CD14-positive monocyte (primary cell): ENCODE measurements at regions not wholly inside any gene's neighbourhood (a gene's known extent, or its start where the extent isn't known, plus 50 kb on each side); places are given as distances from the start of the nearest gene placed in this dataset.

Experiments
- DNase-seq, 3 donors: peaks; one replicate each; pipeline ENCODE4 v3.0.0-alpha.2; 2011 to 2022
- H2AFZ ChIP-seq: 2 replicates; pipeline ENCODE4 v1.6.0; 2012; ENCODE audit warnings: mild to moderate bottlenecking, low read depth, low read length, inconsistent platforms; ENCODE audit not compliant: insufficient read depth, poor library complexity, severe bottlenecking
- H3K27ac ChIP-seq, 2 donors: 1 replicate in 1 of 2; 2 replicates in 1 of 2; pipeline ENCODE4 v1.5.1; 2012 to 2013; ENCODE audit warnings: low read length in 2 of 2, control low read depth in 1 of 2, inconsistent platforms in 1 of 2, low read depth in 1 of 2, mild to moderate bottlenecking in 1 of 2
- H3K27me3 ChIP-seq, 2 donors: one replicate each; pipeline versions ENCODE4 v1.6.0 to v1.6.1; 2011 to 2013; ENCODE audit warnings: low read length in 2 of 2; ENCODE audit not compliant: control insufficient read depth in 2 of 2, insufficient read depth in 2 of 2
- H3K36me3 ChIP-seq, 2 donors: replicated peaks in 1 of 2; 1 replicate in 1 of 2; 2 replicates in 1 of 2; pipeline versions ENCODE4 v1.5.1 to v1.6.1; 2012 to 2013; ENCODE audit warnings: low read length in 2 of 2, control low read depth in 1 of 2, inconsistent platforms in 1 of 2, mild to moderate bottlenecking in 1 of 2; ENCODE audit not compliant: insufficient read depth in 2 of 2, control insufficient read depth in 1 of 2
- H3K4me1 ChIP-seq, 2 donors: 1 replicate in 1 of 2; 2 replicates in 1 of 2; pipeline versions ENCODE4 v1.5.1 to v1.6.1; 2012 to 2013; ENCODE audit warnings: low read length in 2 of 2, control low read depth in 1 of 2, inconsistent platforms in 1 of 2, mild to moderate bottlenecking in 1 of 2, moderate library complexity in 1 of 2; ENCODE audit not compliant: insufficient read depth in 2 of 2, control insufficient read depth in 1 of 2
- H3K4me2 ChIP-seq: replicated peaks from 2 replicates; pipeline ENCODE3; 2012; ENCODE audit warnings: low read length, moderate library complexity, mild to moderate bottlenecking; ENCODE audit not compliant: poor library complexity, severe bottlenecking; ENCODE audit errors: extremely low read depth
- H3K4me3 ChIP-seq, 3 experiments: fragments of 200-600 bp in 1 of 3; sonication (generic) in 1 of 3; replicated peaks in 1 of 3; 1 replicate in 2 of 3; 2 replicates in 1 of 3; pipeline ENCODE4 v1.5.1; 2011 to 2013; ENCODE audit warnings: low read length in 3 of 3, mild to moderate bottlenecking in 3 of 3, control low read depth in 2 of 3, low read depth in 2 of 3, inconsistent platforms in 1 of 3, moderate library complexity in 1 of 3
- H3K79me2 ChIP-seq: 2 replicates; pipeline ENCODE4 v1.6.0; 2012; ENCODE audit warnings: mild to moderate bottlenecking, control low read depth, inconsistent platforms, low read length, moderate library complexity; ENCODE audit not compliant: insufficient read depth
- H3K9ac ChIP-seq: 2 replicates; pipeline ENCODE4 v1.6.0; 2017; ENCODE audit warnings: low read length, mild to moderate bottlenecking; ENCODE audit not compliant: insufficient read depth, poor library complexity, severe bottlenecking
- H3K9me3 ChIP-seq, 2 donors: replicated peaks in 1 of 2; 1 replicate in 1 of 2; 2 replicates in 1 of 2; pipeline versions ENCODE4 v1.5.1 to v1.6.1; 2012 to 2013; ENCODE audit warnings: low read length in 2 of 2, control low read depth in 1 of 2; ENCODE audit not compliant: control insufficient read depth in 1 of 2, insufficient read depth in 1 of 2
- H4K20me1 ChIP-seq: 2 replicates; pipeline ENCODE4 v1.6.0; 2012; ENCODE audit warnings: mild to moderate bottlenecking, low read length, control low read depth, moderate library complexity; ENCODE audit not compliant: insufficient read depth
- H3K27ac Mint-ChIP-seq, 7 donors: one replicate each; pipeline ENCODE4 v1.8.0; 2020; ENCODE audit warnings: mild to moderate bottlenecking in 7 of 7, mixed read lengths in 7 of 7, moderate library complexity in 6 of 7, inconsistent platforms in 2 of 7
- H3K27me3 Mint-ChIP-seq, 3 donors: one replicate each; pipeline ENCODE4 v1.8.0; 2021 to 2022; ENCODE audit warnings: low read depth in 3 of 3, mild to moderate bottlenecking in 3 of 3, mixed read lengths in 3 of 3, moderate library complexity in 3 of 3, inconsistent platforms in 1 of 3
- H3K36me3 Mint-ChIP-seq, 2 donors: one replicate each; pipeline ENCODE4 v1.8.0; 2020; ENCODE audit warnings: mixed read lengths in 2 of 2, inconsistent platforms in 1 of 2, mild to moderate bottlenecking in 1 of 2
- H3K4me1 Mint-ChIP-seq: one replicate; pipeline ENCODE4 v1.8.0; 2020; ENCODE audit warnings: mild to moderate bottlenecking, mixed read lengths
- H3K4me3 Mint-ChIP-seq, 2 donors: one replicate each; pipeline ENCODE4 v1.8.0; 2020; ENCODE audit warnings: mild to moderate bottlenecking in 2 of 2, mixed read lengths in 2 of 2, moderate library complexity in 1 of 2
- H3K9me3 Mint-ChIP-seq, 7 donors: one replicate each; pipeline ENCODE4 v1.8.0; 2020 to 2022; ENCODE audit warnings: mixed read lengths in 7 of 7, mild to moderate bottlenecking in 6 of 7, moderate library complexity in 6 of 7, inconsistent platforms in 2 of 7
- WGBS: methylation state at CpG from one replicate; pipeline ENCODE4 v1.1.5; 2013; ENCODE audit warnings: missing lambda C conversion rate; ENCODE audit not compliant: insufficient coverage; 5-methylcytosine and 5-hydroxymethylcytosine counted together
- intact Hi-C, 2 donors: fragments of 100-400 bp; cut with micrococcal nuclease; formaldehyde crosslinking; loops; one replicate each; pipeline versions ENCODE4 v1.15.0 to v1.15.1; 2023
- TF ChIP-seq, protein P1 (sequence below): fragments of 200-600 bp; IDR thresholded peaks from one replicate; pipeline ENCODE4 v1.8.0; 2022; ENCODE audit warnings: antibody characterized with exemption, mild to moderate bottlenecking

DNA sequence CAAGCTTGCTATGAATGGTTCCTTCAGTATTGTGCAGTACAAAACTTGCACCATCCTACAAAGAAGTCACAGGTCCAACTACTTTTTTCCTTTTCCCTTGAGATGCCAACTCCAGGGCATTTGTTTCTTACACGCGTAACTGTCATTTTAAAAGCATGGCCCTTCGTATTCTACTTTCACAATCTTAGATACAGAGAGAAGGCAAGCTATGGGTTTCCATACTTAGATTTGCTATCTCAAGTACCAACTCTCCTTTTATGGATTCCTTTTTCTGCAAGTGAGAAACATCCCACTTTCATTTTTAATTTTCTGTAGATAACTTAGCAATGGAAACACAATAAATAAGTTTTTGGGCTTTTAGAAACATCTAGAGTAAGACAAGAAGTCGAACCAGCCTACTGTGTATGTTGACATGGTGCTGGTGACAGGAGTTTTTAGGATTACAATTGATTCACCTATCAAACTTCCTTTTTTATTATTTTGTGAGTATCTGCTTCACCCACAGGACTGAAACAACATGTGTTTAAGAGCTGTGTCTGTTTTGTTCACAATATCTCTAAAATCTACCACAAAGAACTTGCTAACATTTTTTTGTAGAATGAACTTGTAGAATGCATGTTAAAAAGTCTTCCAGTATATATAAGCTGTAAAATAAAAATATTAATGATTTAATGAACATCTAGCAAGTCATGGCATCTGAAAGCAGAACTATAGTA, 124.1 kb downstream of the FAM174A start:
- Histone ChIP-seq H2AFZ (no peak overlapping the region), H3K79me2 (no peaks in the 10 kb centered on the region), H3K27me3 (no peaks in the 10 kb centered on the region), H3K9me3 (no peaks in the 10 kb centered on the region), H3K4me1 (no peaks in the 10 kb centered on the region), H3K36me3 (no peaks in the 10 kb centered on the region), H3K4me3 (no peak overlapping the region), H3K9ac (no peak overlapping the region), H3K27ac (no peak overlapping the region), H3K4me2 (no peak overlapping the region), H4K20me1 (no peaks in the 10 kb centered on the region)
- H3K27me3 Mint-ChIP-seq: peaks cover 0 to 2% (median 0%) of the 10 kb centered on the region in 3 donors
- no CpG with 5 or more reads among the region's 4 CpGs for WGBS
- TF ChIP-seq, protein P1, sequence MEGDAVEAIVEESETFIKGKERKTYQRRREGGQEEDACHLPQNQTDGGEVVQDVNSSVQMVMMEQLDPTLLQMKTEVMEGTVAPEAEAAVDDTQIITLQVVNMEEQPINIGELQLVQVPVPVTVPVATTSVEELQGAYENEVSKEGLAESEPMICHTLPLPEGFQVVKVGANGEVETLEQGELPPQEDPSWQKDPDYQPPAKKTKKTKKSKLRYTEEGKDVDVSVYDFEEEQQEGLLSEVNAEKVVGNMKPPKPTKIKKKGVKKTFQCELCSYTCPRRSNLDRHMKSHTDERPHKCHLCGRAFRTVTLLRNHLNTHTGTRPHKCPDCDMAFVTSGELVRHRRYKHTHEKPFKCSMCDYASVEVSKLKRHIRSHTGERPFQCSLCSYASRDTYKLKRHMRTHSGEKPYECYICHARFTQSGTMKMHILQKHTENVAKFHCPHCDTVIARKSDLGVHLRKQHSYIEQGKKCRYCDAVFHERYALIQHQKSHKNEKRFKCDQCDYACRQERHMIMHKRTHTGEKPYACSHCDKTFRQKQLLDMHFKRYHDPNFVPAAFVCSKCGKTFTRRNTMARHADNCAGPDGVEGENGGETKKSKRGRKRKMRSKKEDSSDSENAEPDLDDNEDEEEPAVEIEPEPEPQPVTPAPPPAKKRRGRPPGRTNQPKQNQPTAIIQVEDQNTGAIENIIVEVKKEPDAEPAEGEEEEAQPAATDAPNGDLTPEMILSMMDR: no peak
- H3K27ac Mint-ChIP-seq: no peak overlapping the region
- H3K9me3 Mint-ChIP-seq: peaks cover 0 to 11% (median 7%) of the 10 kb centered on the region in 7 donors
- no peak for DNase-seq
- peaks cover 2% of the 10 kb centered on the region for H3K4me1 Mint-ChIP-seq
- H3K4me3 Mint-ChIP-seq: no peak overlapping the region
- H3K36me3 Mint-ChIP-seq: no peaks in the 10 kb centered on the region
- intact Hi-C loops: no loop called here

DNA sequence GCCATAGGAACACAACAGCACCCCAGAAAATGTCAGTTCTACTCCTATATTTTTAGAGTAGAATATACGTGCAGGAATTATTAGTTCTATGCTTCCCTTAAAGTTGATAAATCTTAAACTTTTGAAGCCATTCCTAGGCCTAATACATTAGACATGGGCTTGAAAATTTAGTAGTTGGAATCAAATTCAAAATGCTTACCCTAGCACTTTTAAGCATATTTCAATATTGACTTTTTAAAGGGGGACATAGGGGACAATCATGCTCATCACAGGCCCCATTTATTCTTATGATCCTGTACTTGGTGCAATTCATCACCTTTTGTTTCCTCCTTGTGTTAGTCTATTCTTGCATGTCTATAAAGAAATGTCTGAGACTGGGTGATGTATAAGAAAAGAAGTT, 129.0 kb downstream of the FAM174A start:
- Histone ChIP-seq H3K36me3 (no peaks in the 10 kb centered on the region), H3K4me1 (peaks cover 20 to 27% of the 10 kb centered on the region in 2 donors), H3K9me3 (no peaks in the 10 kb centered on the region), H2AFZ (no peak overlapping the region), H3K9ac (no peak overlapping the region), H3K27ac (no peak overlapping the region), H3K4me3 (no peak overlapping the region), H3K27me3 (no peaks in the 10 kb centered on the region), H3K79me2 (no peaks in the 10 kb centered on the region), H3K4me2 (no peak overlapping the region), H4K20me1 (no peaks in the 10 kb centered on the region)
- peaks cover 0 to 6% (median 2%) of the 10 kb centered on the region in 7 donors for H3K9me3 Mint-ChIP-seq
- H3K27ac Mint-ChIP-seq: no peak overlapping the region
- no CpG with 5 or more reads among the region's 1 CpG for WGBS
- TF ChIP-seq, protein P1: no peak
- intact Hi-C loops: no loop called here
- no peaks in the 10 kb centered on the region for H3K27me3 Mint-ChIP-seq
- no peak overlapping the region for H3K4me3 Mint-ChIP-seq
- H3K4me1 Mint-ChIP-seq: peaks cover 31% of the 10 kb centered on the region
- DNase-seq: no peak
- peaks cover 0 to 1% of the 10 kb centered on the region in 2 donors for H3K36me3 Mint-ChIP-seq
